ENCODE measurements at regions not wholly inside any gene's neighbourhood (a gene's known extent, or its start where the extent isn't known, plus 50 kb on each side); places are given as distances from the start of the nearest gene placed in this dataset.

DNA sequence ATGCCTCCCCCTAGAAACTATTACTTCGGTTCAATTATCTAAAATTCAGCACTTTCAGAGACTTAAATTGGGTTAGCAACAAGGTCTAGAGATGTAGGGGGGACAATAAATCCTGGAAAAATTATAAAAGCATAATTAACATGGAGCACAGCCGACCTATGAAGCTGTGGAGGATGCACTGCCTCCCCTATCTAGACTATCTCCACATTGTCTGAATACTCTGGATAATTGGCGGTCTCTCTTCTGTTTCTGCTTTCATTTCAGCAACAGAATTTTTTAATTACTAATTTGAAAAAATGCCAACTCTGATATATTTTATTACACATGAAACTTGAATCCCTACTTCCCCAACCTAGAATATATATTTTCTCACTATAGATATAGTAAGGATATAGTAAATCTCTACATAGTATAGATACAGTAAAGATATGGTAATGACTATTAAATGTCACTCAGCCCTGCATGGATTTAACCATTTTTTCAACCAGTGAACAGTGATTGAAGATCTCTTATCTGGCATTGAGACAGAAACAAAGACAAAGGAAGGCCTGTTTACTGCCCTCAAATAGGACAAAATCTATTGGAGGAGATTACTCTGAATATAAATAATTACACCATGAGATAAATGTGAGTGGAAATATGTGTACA is 157.6 kb downstream of the BLID start:
- Histone ChIP-seq H3K9me3 (no peaks in the 10 kb centered on the region), H3K27me3 (no peaks in the 10 kb centered on the region), H3K4me1 (peaks cover 0 to 15% (median 0%) of the 10 kb centered on the region in 12 donors), H3K27ac (no peak overlapping the region), H3K36me3 (no peaks in the 10 kb centered on the region), H3K4me3 (no peak overlapping the region)
- intact Hi-C loops (cut with DNase I), result loop anchor here in 1 of 10 donors (10.0 kb wide), 1 partner anchor 294 kb away; no protein-coding TSS in a partner anchor
- 72 to 93% (median 88%) methylated on average over 3 of the region's 3 CpGs for WGBS, 4 donors
- TF ChIP-seq POLR2A (IDR thresholded peaks at IDR 0.05) (no peak), CTCF (IDR thresholded peaks at IDR 0.05) (no peak)
- no peak for ATAC-seq
- DNase-seq, result no peak

GRCh38 chr11:121953122-121953521 is 162.9 kb downstream of the BLID start:
- no peak for TF ChIP-seq POLR2A (IDR thresholded peaks at IDR 0.05)
- 91 to 97% (median 93%) methylated on average over 2 of the region's 2 CpGs for WGBS, 4 donors
- Histone ChIP-seq H3K27me3 (no peaks in the 10 kb centered on the region), H3K4me3 (no peak overlapping the region), H3K9me3 (no peaks in the 10 kb centered on the region), H3K27ac (no peak overlapping the region), H3K36me3 (no peaks in the 10 kb centered on the region), H3K4me1 (no peaks in the 10 kb centered on the region)
- no peak for DNase-seq
- intact Hi-C loops (cut with DNase I), result loop anchor here in 1 of 10 donors (10.0 kb wide), 1 partner anchor 288 kb away; no protein-coding TSS in a partner anchor
- ATAC-seq, result no peak

DNA sequence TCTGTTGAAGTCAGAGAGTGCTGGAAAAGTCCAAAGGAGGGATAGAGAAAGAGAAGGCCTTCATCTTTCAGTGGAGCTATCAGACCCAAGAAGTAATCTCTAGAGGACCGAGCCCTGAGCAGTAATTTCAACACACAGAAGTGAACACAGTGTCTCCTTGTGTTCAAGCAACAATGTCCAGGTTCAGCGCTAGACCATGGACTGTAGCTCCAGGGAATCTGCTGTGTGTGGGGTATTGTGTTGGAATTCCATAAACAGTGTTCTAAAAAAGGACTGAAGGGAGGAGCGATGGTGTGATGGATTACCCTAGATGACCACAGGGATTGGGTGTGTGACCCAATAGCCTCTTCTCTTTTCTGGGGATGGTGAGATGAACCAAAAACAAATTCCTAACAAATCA is 165.9 kb downstream of the BLID start:
- 91 to 97% (median 94%) methylated on average over 3 of the region's 3 CpGs for WGBS, 4 donors
- Histone ChIP-seq H3K4me1 (no peaks in the 10 kb centered on the region), H3K36me3 (no peaks in the 10 kb centered on the region), H3K27me3 (no peaks in the 10 kb centered on the region), H3K27ac (no peak overlapping the region), H3K4me3 (no peak overlapping the region), H3K9me3 (no peaks in the 10 kb centered on the region)
- TF ChIP-seq CTCF (IDR thresholded peaks at IDR 0.05), result no peak
- no peak for TF ChIP-seq POLR2A (IDR thresholded peaks at IDR 0.05)
- DNase-seq (no peak), ATAC-seq (no peak)
- intact Hi-C loops (cut with DNase I), result loop anchor here in 1 of 10 donors (10.0 kb wide), 1 partner anchor 285 kb away; no protein-coding TSS in a partner anchor

- TF ChIP-seq POLR2A (IDR thresholded peaks at IDR 0.05) (no peak), CTCF (IDR thresholded peaks at IDR 0.05) (no peak)
- intact Hi-C loops (cut with DNase I), result no loop called here
- Histone ChIP-seq H3K4me3 (no peak overlapping the region), H3K9me3 (peaks cover 0 to 3% (median 0%) of the 10 kb centered on the region in 12 donors), H3K4me1 (no peaks in the 10 kb centered on the region), H3K36me3 (no peaks in the 10 kb centered on the region), H3K27ac (no peak overlapping the region), H3K27me3 (no peaks in the 10 kb centered on the region)
- 79 to 92% (median 91%) methylated on average over 3 of the region's 3 CpGs for WGBS, 4 donors
- DNase-seq (no peak), ATAC-seq (no peak)
Measured at GRCh38 chr11:121946514-121946913, 169.5 kb downstream of the BLID start.
